Lower leg skin (tissue), 3 donors: ENCODE measurements at regions not wholly inside any gene's neighbourhood (a gene's known extent, or its start where the extent isn't known, plus 50 kb on each side); places are given as distances from the start of the nearest gene placed in this dataset.

ENCODE experiments used
- POLR2A ChIP-seq, 2 donors: fragments of 450-650 bp; IDR thresholded peaks; one replicate each; pipeline ENCODE4 v1.6.1; 2016 to 2017; ENCODE audit warnings: antibody characterized with exemption in 2 of 2, mild to moderate bottlenecking in 1 of 2, moderate library complexity in 1 of 2
- TF ChIP-seq, protein P1 (sequence below), 3 donors: fragments of 450-650 bp; IDR thresholded peaks; one replicate each; pipeline ENCODE4 v1.5.1; 2016; ENCODE audit warnings: antibody characterized with exemption in 3 of 3, mild to moderate bottlenecking in 3 of 3, moderate library complexity in 2 of 3

DNA sequence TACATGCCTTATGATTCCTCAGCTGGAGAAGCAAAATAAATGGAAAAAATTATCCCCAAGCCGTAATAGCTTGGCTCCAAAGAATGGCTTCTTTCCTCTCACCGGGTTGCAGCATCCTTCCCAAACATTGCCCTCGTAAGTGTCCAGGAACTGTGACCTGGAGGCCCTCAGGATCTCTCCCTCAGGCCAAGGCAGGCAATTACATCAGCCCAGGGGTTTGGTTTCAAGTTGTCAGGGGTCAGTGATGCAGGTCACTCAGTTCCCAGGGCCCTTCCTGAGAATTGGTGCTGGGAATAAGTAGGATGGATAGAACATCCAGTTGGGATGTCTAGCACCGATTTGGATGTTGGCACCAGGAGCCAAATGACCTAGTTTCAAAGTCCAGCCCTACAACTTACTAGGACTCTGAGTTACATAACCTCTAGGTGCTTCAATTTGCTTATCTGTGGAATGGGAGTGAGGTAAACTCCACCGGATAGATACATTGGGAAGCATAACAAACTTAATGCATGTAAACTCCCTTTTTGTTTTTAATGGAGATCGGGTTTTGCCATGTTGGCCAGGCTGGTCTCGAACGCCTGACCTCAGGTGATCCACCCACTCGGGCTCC, 133.5 kb upstream of the DAP start:
- no peak for TF ChIP-seq POLR2A (IDR thresholded peaks at IDR 0.05)
- TF ChIP-seq, protein P1, sequence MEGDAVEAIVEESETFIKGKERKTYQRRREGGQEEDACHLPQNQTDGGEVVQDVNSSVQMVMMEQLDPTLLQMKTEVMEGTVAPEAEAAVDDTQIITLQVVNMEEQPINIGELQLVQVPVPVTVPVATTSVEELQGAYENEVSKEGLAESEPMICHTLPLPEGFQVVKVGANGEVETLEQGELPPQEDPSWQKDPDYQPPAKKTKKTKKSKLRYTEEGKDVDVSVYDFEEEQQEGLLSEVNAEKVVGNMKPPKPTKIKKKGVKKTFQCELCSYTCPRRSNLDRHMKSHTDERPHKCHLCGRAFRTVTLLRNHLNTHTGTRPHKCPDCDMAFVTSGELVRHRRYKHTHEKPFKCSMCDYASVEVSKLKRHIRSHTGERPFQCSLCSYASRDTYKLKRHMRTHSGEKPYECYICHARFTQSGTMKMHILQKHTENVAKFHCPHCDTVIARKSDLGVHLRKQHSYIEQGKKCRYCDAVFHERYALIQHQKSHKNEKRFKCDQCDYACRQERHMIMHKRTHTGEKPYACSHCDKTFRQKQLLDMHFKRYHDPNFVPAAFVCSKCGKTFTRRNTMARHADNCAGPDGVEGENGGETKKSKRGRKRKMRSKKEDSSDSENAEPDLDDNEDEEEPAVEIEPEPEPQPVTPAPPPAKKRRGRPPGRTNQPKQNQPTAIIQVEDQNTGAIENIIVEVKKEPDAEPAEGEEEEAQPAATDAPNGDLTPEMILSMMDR (IDR thresholded peaks at IDR 0.05) = no peak
